Caco-2 (cell line): ENCODE measurements at regions not wholly inside any gene's neighbourhood (a gene's known extent, or its start where the extent isn't known, plus 50 kb on each side); places are given as distances from the start of the nearest gene placed in this dataset.
"Not testable (repeated sequence)": the region's sequence is repeated elsewhere in the genome, so short reads cannot be mapped to it uniquely, and the experiment has no call there.

ENCODE experiments used
- BruUV-seq: library from RNA; stranded (reverse); fragments of 400-500 nt; replicated peaks from 2 replicates; lab custom pipeline; 2021; lab: Mats Ljungman, UMichigan
- CTCF ChIA-PET: fragments of 300-600 bp; sonication (Branson Sonifier 250); formaldehyde crosslinking; loops from one replicate; lab custom pipeline; 2022; ENCODE audit warnings: antibody characterized with exemption; lab: Charles Lee
- POLR2A ChIA-PET: fragments of 300-600 bp; sonication (Branson Sonifier 250); formaldehyde crosslinking; loops from one replicate; lab custom pipeline; 2022; ENCODE audit warnings: antibody characterized with exemption; lab: Charles Lee
- DNase-seq, 2 experiments: peaks; one replicate each; pipeline versions ENCODE4 v3.0.0 to v3.0.0-alpha.2; 2020 to 2022
- H3K27me3 ChIP-seq: replicated peaks from 2 replicates; pipeline ENCODE4 v1.6.0; 2011; ENCODE audit warnings: low read length; ENCODE audit not compliant: control insufficient read depth, insufficient read depth
- H3K36me3 ChIP-seq: 2 replicates; pipeline ENCODE4 v1.5.1; 2011; ENCODE audit warnings: low read length; ENCODE audit not compliant: control insufficient read depth, insufficient read depth
- H3K4me1 ChIP-seq: fragments of 250-450 bp; sonication (Bioruptor Pico); 2 replicates; pipeline ENCODE4 v1.5.1; 2020; ENCODE audit warnings: mild to moderate bottlenecking
- H3K4me3 ChIP-seq: 2 replicates; pipeline ENCODE4 v1.5.1; 2011; ENCODE audit warnings: low read depth, mild to moderate bottlenecking, control low read depth, low read length
- H3K9me3 ChIP-seq: fragments of 250-450 bp; sonication (Bioruptor Pico); 2 replicates; pipeline ENCODE4 v1.5.1; 2020; ENCODE audit warnings: mild to moderate bottlenecking, moderate library complexity
- H3K27ac Mint-ChIP-seq: one replicate; pipeline ENCODE4 v1.8.0; 2022; ENCODE audit warnings: mixed read lengths; ENCODE audit not compliant: unreplicated experiment
- H3K27me3 Mint-ChIP-seq: one replicate; pipeline ENCODE4 v1.8.0; 2022; ENCODE audit warnings: mixed read lengths; ENCODE audit not compliant: insufficient read depth, unreplicated experiment
- H3K36me3 Mint-ChIP-seq: one replicate; pipeline ENCODE4 v1.8.0; 2022; ENCODE audit warnings: mild to moderate bottlenecking, mixed read lengths; ENCODE audit not compliant: insufficient read depth, unreplicated experiment
- H3K4me1 Mint-ChIP-seq: one replicate; pipeline ENCODE4 v1.8.0; 2022; ENCODE audit warnings: low read depth, mixed read lengths; ENCODE audit not compliant: unreplicated experiment
- H3K4me3 Mint-ChIP-seq: one replicate; pipeline ENCODE4 v1.8.0; 2022; ENCODE audit warnings: mild to moderate bottlenecking, moderate library complexity, mixed read lengths; ENCODE audit not compliant: unreplicated experiment
- H3K9me3 Mint-ChIP-seq: one replicate; pipeline ENCODE4 v1.8.0; 2022; ENCODE audit warnings: mixed read lengths; ENCODE audit not compliant: unreplicated experiment
- CTCF ChIP-seq, 2 experiments: fragments of 200-600 bp in 1 of 2; IDR thresholded peaks; 1 replicate in 1 of 2; 2 replicates in 1 of 2; pipeline versions ENCODE4 v1.5.1 to v1.8.0; 2011 to 2022; ENCODE audit warnings: antibody characterized with exemption in 1 of 2, control low read depth in 1 of 2, inconsistent platforms in 1 of 2, low read depth in 1 of 2, low read length in 1 of 2, mild to moderate bottlenecking in 1 of 2, moderate library complexity in 1 of 2; ENCODE audit not compliant: insufficient read depth in 1 of 2, severe bottlenecking in 1 of 2, unreplicated experiment in 1 of 2
- intact Hi-C: fragments of 100-400 bp; cut with micrococcal nuclease; formaldehyde crosslinking; loops from one replicate; pipeline ENCODE4 v1.10.0; 2022; ENCODE audit not compliant: unreplicated experiment

GRCh38 chr4:100008048-100008447, 58.0 kb upstream of the H2AZ1 start:
- no peak overlapping the region for H3K4me3 Mint-ChIP-seq
- BruUV-seq = no TSS peak
- no peaks in the 10 kb centered on the region for H3K36me3 Mint-ChIP-seq
- no peak overlapping the region for H3K27ac Mint-ChIP-seq
- H3K27me3 Mint-ChIP-seq = no peaks in the 10 kb centered on the region
- no peaks in the 10 kb centered on the region for H3K9me3 Mint-ChIP-seq
- Histone ChIP-seq H3K4me3 (no peak overlapping the region), H3K27me3 (no peaks in the 10 kb centered on the region), H3K9me3 (no peaks in the 10 kb centered on the region), H3K4me1 (no peaks in the 10 kb centered on the region), H3K36me3 (no peaks in the 10 kb centered on the region)
- no peak for TF ChIP-seq CTCF (IDR thresholded peaks at IDR 0.05; ENCODE audit: insufficient read depth in 1 of 2, low read depth in 1 of 2, low read length in 1 of 2, severe bottlenecking in 1 of 2, unreplicated experiment in 1 of 2)
- intact Hi-C loops = no loop called here
- H3K4me1 Mint-ChIP-seq = no peaks in the 10 kb centered on the region
- CTCF ChIA-PET = no interaction called here
- POLR2A ChIA-PET = no interaction called here
- DNase-seq = no peak

GRCh38 chr4:100006161-100006560, 56.1 kb upstream of the H2AZ1 start:
- H3K36me3 Mint-ChIP-seq, H3K9me3 ChIP-seq, intact Hi-C loops, DNase-seq, H3K4me3 ChIP-seq, H3K9me3 Mint-ChIP-seq, H3K4me1 Mint-ChIP-seq, H3K36me3 ChIP-seq, H3K27me3 ChIP-seq, H3K4me3 Mint-ChIP-seq, BruUV-seq, H3K4me1 ChIP-seq, CTCF ChIA-PET, POLR2A ChIA-PET, H3K27ac Mint-ChIP-seq, H3K27me3 Mint-ChIP-seq: not testable (repeated sequence)
